SHP77 treated with DMSO at 0.1 percent for 48 hours (cell line): ENCODE measurements at regions not wholly inside any gene's neighbourhood (a gene's known extent, or its start where the extent isn't known, plus 50 kb on each side); places are given as distances from the start of the nearest gene placed in this dataset.

Experiments
- DNase-seq: peaks from one replicate; lab custom pipeline; 2025; lab: John Stamatoyannopoulos, UW

DNA sequence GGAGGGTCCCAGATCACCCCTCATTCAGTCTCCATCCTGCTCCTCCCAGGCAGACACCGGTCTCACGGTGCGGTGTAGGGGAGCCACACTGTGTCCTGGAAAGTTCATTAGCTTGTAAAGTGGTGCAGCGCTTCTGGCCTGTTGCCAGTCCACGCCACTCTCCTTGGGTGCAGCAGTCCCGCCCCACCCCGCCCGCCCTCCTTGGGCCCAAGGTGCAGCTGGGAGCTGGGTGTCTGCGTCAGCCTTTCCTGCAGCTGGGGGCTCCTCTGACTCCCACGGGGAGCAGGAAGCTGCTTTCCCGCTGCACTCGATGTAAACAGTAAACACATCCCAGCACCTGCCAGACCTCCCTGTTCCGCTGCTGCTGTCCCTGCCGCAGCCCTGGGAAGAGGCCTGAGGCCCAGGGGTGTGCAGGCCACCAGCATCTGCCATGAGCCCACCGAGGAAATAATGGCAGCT, 53.8 kb upstream of the ASB18 start:
- peak; percentile 72 for DNase-seq

DNA sequence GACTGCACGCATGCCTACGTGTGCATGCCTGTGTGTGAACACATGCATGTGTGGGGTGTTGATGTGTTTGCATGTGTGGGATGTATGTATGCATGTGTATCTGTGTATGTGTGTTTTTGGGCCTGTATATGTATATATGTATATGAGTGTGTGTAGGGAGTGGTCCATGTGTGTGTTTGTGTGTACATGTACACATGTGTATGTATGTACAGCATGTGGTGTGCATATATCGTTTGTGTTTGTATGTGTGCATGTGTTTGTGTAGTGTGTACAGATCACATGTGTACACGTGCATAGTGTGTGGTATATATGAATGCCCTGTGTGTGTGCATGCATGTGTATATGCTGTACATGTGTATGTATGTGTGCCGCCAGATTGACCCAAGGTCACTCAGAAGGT, 54.2 kb upstream of the ASB18 start:
- DNase-seq: no peak

DNA sequence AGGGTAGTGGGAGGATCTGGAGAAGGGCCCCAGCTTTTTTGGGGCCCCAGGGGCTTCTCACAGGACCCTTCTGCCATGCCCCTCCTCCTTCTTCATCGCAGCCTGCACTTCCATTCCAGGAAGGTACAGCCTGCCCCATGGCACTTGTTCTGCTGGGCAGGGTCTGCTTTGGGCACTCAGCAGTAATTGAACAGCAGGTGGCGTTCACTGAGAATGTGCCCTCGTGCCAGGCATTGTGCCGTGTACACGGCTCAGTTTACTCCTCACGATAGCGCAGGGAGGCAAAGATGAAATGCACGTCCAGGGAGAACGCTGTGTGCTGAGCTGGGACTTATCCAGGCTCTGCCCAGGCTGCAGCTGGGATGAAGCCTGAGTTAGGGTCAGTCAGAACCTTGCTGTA, 54.8 kb upstream of the ASB18 start:
- DNase-seq: no peak

DNA sequence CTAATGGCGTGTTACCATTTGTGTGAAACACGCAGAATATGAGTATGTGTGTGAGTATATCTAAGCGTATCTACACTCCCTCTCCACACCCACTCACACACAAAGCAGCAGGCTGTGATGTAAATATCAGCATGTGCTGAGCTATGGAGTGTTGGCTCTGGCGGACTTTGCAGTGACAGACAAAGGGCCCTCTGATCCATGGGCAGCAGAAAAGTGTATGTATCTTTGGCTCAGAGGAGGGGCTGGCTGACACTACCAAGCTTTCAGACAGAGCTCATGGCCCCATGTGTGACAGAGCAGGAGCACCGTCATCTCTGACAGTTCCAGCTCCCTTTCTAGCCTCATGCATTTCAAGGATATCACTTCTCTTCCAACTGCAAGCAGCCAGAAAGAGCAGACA, 57.2 kb upstream of the ASB18 start:
- DNase-seq: no peak

DNA sequence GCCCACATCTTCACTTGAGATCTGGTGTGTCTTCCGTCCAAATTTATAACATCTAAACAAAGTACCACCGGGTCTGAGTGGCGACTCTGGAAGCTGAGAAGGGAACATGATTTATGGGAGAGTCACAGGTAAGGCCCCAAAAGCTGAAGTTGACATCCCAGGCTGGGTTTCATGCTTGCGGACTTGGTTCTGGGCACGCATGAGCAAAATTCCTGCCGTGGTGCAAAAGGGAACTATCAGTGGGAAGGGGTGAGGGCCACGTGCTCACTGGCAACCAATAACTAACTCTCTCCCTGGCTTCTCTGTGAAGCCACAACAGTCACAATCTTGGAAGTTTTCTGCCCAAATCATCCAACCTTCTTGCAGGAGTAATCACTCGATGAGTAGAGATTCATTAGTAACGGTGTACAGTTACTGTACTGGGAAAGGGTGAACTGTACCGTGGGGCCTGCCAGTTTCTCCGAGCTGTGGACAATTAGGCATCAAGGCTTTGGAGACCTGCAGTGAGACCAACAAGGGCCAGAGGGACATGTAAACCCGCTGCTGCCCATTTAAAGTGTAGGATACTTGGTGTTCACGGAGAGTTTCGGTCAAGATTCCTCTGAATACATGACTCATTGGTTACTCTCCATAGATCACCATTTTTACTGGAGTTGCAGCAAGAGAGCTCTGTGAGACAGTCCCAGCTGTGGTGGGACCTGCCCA, 69.4 kb upstream of the ASB18 start:
- DNase-seq: no peak

DNA sequence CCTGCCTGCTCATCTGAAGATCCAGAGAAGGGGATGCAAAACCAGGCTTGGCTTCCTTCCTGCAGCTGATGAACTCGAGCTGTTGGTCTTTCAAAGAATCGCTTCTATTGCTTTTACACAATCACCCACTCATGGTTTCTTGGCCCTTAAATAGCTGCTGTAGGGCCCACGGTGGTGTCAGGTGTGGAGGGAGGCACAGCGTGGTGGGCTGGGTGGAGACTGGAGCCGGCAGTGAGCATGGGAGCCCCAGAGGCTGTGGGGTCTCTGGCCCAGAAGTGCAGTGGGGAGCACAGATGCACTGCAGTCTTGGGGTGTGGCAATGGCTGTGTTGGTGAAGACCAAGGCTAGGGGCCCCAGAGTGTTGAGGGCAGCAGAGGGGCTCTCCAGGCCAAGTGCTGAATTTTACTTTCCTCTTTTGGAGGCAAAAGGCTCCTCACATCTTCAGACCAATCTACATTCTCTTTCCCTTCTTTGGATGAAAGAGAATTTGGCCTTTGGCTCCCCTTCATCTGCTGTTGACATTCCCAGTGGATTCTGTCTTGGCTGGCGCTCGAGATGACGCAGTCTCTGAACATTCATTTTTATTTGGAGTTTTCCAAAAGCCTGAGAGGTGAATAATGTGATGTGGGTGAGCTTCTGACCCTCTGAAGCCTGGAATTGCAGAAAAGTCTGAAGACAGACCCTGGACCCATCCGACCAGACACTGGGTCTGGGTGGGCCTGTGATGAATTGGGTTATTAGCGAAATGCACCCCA, 70.1 kb upstream of the ASB18 start:
- no peak for DNase-seq

DNA sequence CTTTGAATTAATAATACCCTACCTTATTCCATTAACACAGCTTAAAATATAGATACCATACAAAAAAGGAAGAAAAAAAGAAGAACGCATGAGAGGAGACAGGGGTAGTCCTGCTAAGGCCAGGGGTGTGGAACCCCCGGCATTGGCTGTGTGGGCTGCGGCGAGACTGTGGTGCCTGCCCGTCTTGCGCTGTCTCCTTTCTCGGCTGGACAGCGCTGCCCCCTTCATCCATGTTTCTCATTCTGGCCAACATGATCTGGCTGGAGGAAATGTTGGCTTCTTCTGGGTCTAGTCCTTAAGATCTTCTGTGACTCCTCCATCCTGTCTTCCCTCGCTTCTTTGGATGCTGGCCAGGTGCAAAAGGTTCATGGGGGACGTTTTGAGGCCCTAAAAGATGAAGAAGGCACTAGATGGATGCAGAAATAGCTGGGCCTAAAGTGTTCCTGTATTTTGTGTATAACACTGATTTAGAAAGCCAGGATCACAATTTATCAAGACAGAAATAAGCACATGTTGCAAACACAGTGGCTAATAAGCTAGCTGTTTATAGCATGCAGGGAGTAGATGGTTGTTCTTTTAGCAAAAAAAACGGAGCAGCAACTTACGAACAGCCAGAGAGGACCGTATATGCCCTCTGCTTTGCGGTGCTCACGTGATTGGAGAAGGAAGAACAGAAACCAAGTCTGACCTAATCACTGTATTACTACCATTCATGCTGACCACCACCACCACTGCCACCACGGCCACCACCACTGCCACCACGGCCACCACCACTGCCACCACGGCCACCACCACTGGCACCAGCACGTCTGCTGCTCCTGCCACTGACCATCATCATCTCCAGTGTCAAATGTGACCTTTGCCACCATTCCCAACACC, 71.7 kb upstream of the ASB18 start:
- no peak for DNase-seq

DNA sequence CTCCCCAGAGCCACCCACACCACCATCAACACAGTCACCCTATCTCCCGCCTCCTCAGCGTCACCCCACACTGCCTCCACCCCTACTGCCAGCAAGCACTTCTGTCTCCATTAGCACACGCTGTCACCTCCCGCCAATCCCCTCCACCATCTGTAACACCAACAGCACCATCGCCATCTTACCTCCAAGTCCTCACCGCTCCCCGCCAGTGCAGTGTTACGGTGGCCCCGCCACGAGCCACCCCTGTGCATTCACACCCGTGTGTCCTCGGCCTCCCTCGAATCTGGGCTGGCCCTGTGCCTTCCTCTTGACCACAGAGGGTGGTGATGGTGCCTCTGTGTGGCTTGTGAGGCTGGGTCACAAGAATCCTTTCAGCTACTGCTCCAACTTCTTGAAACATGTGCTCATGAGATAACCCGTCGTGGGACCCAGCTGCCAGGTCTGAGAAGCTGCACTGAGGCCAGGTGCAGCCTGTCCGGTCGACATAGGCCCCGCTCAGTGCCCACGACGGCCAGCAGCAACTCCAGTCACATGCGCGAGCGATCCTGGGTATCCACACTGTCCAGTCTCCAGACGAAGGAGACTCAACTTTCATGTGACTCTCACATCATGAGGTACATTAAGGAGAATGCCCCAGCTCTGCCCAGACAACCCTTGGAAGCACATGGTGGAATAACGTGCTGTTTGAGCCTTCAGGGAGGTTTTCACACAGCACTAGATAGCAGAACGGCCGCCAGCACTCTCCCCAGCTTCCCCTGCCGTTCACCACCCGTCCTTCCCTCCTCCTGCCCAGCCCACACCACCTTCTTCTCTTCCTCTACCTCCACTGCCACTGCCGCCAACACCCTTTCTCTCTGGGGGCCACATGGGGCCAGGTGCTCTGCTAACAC, 72.6 kb upstream of the ASB18 start:
- DNase-seq: no peak

DNA sequence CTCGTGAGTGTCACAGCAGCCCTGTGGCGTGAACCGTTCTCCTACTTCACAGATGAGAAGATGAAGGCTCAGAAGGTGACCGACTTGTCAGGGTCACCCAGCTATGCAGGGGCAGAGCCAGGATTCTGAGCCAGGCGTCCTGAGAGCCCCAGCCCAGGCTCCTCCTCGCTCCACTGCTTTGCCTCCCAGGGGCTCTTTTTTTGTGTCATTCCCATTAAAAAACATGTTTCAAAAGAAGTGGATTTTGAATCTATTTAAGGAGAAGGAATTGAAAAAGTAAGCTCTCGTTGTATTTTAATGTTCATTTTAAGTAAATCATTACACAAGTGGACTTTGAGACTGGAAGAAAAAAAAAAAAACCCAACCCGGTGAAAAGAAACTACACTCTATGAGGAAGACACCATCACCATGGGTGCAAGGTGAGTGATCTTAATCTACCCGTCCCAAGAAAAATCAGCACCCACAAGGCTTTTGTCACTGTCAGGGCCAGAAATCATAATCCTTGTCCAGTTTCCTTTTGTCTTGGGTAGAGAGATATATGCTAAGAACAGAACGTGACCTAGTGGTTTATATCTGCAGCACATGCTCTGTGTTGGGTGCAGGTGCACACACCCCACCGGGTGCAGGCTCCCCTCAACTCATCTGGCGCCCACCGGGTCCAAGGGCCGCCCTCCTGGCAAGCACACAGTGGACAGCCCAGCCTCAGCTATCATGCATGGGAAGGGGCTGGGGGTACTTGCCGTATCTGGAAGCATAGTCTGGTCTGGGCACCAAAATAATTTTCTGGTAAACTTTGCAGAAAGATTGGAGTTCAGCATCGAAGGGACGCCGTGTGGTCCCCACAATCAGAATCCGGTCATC, 73.5 kb upstream of the ASB18 start:
- no peak for DNase-seq

DNA sequence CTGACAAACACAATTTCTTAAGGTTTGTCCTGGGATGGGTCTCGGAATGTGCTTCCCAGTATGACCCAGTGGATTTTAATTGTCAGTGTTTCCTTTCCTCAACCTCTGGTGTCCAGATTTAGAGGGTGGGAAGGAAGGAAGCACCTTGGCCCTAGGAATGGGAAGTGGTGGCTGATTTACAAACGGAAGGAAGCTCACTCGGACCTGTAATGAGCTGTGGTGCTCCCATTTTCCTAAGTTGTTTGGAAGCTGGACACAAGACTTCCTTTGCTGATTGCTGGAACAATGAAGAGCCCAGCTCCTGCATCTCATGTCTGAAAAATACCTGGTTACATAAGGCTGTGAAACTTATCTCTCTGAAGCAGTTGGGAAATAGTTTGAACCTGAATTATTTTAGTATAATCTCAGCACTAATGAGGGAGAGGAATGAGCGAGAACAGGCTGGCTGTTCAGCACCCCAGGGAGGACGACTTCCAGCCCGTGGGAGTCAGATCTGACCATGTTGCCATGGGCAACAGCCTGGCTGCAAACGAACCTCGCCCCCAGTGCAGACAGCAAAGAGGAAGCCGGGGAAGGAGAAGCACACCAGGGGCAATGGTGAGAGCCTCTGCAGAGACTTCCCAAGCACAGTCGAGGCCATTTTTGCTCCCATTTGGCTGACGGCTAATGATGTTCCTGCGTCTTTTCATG, 74.4 kb upstream of the ASB18 start:
- no peak for DNase-seq

DNA sequence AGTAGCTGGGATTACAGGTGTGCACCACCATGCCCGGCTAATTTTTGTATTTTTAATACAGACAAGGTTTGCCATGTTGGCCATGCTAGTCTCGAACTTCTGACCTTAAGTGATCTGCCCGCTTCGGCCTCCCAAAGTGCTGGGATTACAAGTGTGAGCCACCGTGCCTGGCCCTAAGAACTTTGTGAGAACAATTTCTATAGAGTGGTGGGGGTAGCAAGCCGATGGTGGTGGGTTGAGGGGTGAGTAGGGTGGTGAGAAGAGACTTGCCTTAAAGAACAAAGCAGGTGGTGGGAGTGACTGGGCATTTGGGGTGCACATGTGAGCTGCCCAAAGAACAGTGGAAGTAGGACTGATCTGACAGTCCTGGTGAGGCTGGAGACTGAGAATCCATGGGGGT, 76.0 kb upstream of the ASB18 start:
- DNase-seq: no peak

DNA sequence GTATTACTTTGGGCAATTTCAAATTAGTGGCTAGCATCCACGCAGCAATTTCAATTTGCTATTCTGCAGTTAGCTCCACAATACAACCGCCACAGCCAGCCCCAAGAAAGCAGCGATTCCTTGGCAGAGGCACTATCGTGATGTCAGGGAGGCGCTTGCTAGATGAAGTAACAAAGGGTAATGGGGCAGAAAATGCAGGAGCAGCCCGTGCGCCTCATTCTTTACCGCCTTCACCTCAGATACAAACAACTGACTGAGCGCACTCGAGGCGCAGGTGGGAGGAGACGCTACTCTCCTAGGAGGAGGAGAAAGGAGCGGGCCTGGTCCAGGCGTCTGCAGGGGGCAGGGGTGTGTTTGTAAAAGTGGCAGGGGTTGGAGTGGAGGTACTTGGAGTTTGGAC, 76.9 kb upstream of the ASB18 start:
- DNase-seq: no peak

DNA sequence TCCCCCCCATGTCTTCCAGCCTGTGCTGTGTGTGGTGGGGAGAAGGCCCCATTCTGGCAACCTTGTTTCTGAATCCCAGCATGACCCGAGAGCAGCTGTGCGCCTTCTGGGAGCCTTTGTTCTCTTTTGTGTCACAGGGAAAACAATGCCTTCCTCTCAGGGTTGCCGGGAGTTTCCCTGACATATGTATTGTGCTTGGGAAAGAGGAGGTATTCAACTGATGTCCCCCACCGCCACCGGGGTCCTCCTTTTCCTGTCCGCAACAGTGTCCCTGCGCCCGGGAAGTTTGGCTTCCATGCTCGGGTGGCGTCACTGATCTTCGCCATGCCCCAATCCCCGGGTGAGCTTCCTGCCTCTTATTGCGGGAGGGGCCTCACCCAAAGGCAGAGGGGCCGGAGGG, 77.5 kb upstream of the ASB18 start:
- DNase-seq: no peak

DNA sequence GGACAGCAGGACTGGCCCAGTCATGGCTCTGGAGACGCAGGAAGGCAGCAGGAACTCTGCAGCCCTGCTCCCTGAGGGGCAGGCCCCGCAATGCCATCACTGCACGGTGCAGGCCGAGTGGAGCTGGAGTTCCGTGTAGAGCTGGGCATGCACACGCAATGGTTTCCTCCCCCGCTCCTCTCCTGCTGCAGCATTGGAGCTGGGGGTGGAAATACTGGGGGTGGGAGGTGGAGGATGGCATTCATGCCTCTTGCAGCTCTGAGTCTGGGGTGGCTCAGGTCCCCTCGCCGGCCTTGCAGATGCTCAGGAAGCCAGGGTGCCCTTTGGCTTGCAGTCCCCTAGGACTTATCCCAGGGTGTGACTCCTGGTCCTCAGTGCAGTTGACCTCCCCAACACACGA, 78.3 kb upstream of the ASB18 start:
- no peak for DNase-seq

DNA sequence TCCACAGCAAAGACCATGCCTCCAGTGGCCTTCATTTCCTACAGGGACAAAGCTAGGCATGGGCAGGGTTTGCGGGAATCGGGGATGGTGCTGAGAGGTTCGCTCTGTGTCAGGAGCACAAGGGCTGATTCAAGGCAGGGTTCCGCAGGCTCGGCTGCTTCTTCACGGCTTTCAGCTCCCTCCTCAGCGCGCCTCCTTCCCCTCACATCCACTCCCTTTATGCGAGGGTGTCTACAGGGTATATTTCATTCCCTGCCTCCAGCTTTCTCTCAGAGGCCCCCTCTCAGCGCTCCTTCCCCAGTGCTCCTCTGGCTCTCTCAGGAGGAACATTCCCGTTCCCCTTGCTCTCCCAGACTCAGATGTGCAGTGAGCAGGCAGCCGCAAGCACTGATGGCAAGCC, 78.7 kb upstream of the ASB18 start:
- no peak for DNase-seq

DNA sequence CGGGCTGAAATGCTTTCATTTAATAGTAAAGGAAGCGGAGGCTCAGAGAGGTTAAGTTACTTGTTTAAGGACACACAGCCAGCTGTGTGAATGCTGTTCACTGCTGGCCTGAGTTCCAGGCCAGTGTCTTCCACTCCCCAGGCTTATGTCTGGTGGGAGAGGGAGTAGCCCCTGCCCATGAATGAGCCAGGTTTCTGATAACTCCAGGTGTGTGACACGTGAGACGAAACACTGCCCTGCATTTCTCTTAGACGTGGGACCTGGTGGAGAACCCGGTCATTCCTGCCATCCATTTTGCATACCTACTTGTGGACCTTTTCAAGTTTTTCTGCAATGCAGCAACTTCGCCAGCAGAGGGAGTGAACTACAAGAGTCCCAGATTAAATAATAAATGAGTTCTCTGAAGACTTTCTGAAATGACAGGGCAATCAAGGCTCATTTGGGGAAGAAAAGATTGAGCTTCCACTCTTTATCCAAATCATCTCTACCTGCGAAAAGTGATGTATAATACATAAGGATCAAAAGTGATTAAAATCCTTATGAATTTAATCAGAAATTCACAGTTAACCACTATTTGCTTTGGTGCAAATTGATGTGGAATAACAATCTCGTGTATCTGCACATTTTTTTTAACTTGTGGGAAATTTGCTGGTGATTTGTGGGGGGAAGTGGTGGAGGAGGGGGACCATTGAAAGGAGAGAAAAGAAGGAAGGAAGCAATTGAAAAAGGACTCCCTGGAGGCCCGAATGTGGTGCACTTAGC, 79.4 kb upstream of the ASB18 start:
- peak; percentile 17 for DNase-seq

DNA sequence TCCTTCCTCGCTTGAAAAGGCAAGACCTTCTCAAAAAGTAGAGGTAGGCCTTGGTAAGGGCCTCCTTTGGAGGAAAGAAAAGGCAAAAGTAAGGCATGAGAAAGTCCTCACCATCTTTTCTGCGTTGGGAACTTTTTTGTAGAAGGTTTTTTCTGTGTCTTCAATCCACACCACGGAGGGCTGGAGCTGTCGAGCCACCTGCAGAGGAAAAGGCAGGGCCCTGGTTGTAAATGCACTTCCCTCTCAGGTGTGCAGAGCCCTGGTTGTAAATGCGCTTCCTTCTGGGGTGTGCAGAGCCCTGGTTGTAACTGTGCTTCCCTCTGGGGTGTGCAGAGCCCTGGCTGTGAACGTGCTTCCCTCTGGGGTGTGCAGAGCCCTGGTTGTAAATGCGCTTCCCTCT, 80.2 kb upstream of the ASB18 start:
- no peak for DNase-seq

DNA sequence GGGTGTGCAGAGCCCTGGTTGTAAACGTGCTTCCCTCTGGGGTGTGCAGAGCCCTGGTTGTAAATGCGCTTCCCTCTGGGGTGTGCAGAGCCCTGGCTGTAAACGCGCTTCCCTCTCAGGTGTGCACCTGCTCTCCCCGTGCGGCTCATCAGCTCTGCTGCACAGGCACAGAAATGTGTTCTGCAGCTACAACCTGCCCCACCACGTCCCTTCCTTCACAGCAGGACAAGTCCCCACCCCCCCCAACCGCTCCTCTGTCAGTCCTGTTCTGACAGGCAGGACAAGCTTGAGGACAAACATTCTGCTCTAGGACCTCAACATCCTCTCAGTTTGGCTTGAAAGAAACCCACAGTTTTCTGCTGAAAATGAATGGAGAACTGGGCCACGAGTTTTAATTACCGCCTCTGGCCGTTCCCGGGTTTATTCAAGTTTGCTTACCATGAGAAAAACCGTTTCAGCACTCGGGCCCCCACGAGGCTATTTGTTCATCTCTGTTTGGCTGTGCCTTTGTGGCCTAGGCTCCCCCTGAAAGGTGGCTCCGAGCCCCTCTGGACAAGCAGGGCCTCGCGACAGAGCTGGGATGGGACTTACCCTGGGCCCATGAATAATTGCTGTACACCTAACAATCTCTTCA, 81.0 kb upstream of the ASB18 start:
- DNase-seq: no peak

DNA sequence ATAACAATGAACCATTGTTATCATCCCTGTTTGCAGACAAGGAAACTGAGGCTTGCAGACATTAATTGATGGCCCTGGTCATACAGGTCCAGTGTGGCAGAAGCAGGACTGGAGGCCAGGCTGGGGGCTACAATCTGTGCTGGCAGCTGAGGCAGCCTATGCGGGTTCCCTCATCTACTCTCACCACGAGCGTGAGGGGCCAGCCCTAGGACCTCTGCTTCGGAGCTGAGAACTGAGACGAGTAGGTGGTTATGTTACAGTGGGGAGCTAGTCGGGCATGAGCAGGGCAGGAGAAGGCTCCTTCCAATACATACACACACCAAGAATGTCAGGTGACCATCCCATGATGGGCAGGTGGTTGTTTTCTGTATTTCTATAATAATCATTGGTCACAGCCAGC, 82.2 kb upstream of the ASB18 start:
- DNase-seq: no peak
